Hepatocyte (in vitro differentiated cells): ENCODE measurements at regions not wholly inside any gene's neighbourhood (a gene's known extent, or its start where the extent isn't known, plus 50 kb on each side); places are given as distances from the start of the nearest gene placed in this dataset.
"Not testable (repeated sequence)": the region's sequence is repeated elsewhere in the genome, so short reads cannot be mapped to it uniquely, and the experiment has no call there.

Source experiments
- EZH2 ChIP-seq: fragments of 200-600 bp; sonication (generic); IDR thresholded peaks from 2 replicates; pipeline ENCODE4 v1.6.1; 2016; ENCODE audit warnings: antibody characterized with exemption, mild to moderate bottlenecking, borderline replicate concordance
- TF ChIP-seq, protein P1 (sequence below): fragments of 200-600 bp; sonication (generic); IDR thresholded peaks from 2 replicates; pipeline ENCODE4 v1.5.1; 2016; ENCODE audit warnings: antibody characterized with exemption, mild to moderate bottlenecking; ENCODE audit not compliant: poor library complexity

DNA sequence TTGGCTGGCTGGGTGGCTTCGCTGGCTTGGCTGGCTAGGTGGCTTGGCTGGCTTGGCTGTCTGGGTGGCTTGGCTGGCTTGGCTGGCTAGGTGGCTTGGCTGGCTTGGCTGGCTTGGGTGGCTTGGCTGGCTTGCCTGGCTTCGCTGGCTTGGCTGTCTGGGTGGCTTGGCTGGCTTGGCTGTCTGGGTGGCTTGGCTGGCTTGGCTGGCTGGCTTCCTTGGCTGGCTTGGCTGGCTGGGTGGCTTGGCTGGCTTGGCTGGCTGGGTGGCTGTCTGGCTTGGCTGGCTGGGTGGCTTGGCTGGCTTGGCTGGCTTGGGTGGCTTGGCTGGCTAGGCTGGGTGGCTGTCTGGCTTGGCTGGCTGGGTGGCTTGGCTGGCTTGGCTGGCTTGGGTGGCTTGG is 245.7 kb upstream of the POTEB2 start:
- TF ChIP-seq, protein P1, sequence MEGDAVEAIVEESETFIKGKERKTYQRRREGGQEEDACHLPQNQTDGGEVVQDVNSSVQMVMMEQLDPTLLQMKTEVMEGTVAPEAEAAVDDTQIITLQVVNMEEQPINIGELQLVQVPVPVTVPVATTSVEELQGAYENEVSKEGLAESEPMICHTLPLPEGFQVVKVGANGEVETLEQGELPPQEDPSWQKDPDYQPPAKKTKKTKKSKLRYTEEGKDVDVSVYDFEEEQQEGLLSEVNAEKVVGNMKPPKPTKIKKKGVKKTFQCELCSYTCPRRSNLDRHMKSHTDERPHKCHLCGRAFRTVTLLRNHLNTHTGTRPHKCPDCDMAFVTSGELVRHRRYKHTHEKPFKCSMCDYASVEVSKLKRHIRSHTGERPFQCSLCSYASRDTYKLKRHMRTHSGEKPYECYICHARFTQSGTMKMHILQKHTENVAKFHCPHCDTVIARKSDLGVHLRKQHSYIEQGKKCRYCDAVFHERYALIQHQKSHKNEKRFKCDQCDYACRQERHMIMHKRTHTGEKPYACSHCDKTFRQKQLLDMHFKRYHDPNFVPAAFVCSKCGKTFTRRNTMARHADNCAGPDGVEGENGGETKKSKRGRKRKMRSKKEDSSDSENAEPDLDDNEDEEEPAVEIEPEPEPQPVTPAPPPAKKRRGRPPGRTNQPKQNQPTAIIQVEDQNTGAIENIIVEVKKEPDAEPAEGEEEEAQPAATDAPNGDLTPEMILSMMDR = not testable (repeated sequence)
- not testable (repeated sequence) for TF ChIP-seq EZH2
